Fibroblast of the aortic adventitia (primary cell): ENCODE measurements at regions not wholly inside any gene's neighbourhood (a gene's known extent, or its start where the extent isn't known, plus 50 kb on each side); places are given as distances from the start of the nearest gene placed in this dataset.

ENCODE experiments used
- DNase-seq: peaks from one replicate; pipeline ENCODE4 v3.0.0-alpha.2; 2010; ENCODE audit warnings: low read depth
- H3K4me3 ChIP-seq: 2 replicates; pipeline ENCODE4 v1.5.1; 2011; ENCODE audit warnings: low read depth, mild to moderate bottlenecking, control low read depth, low read length, moderate library complexity
- CTCF ChIP-seq: IDR thresholded peaks from 2 replicates; pipeline ENCODE4 v1.5.1; 2011; ENCODE audit warnings: mild to moderate bottlenecking, low read length, control low read depth, inconsistent platforms; ENCODE audit not compliant: insufficient read depth

GRCh38 chrX:81996166-81996565 is 794.3 kb downstream of the SH3BGRL start:
- no peak for TF ChIP-seq CTCF

GRCh38 chrX:82029571-82030218 is 827.8 kb downstream of the SH3BGRL start:
- no peak overlapping the region for H3K4me3 ChIP-seq
- no peak for TF ChIP-seq CTCF
- DNase-seq: no peak

More at GRCh38 chrX:81996166-81996565, 794.3 kb downstream of the SH3BGRL start:
- no peak overlapping the region for H3K4me3 ChIP-seq
- DNase-seq: no peak

GRCh38 chrX:82031250-82031649 is 829.3 kb downstream of the SH3BGRL start:
- no peak overlapping the region for H3K4me3 ChIP-seq
- no peak for TF ChIP-seq CTCF
- no peak for DNase-seq

- DNase-seq: no peak
- no peak overlapping the region for H3K4me3 ChIP-seq
- TF ChIP-seq CTCF: no peak
Observed at GRCh38 chrX:82038793-82039192, 836.9 kb downstream of the SH3BGRL start.

- TF ChIP-seq CTCF: no peak
- DNase-seq: no peak
- H3K4me3 ChIP-seq: no peak overlapping the region
Observed at GRCh38 chrX:82041034-82041433, 839.1 kb downstream of the SH3BGRL start.

GRCh38 chrX:82058728-82059127 is 856.8 kb downstream of the SH3BGRL start:
- no peak overlapping the region for H3K4me3 ChIP-seq
- no peak for DNase-seq
- TF ChIP-seq CTCF: no peak

GRCh38 chrX:82070948-82071347 is 869.0 kb downstream of the SH3BGRL start:
- no peak overlapping the region for H3K4me3 ChIP-seq
- no peak for TF ChIP-seq CTCF
- no peak for DNase-seq
